ENCODE measurements at regions not wholly inside any gene's neighbourhood (a gene's known extent, or its start where the extent isn't known, plus 50 kb on each side); places are given as distances from the start of the nearest gene placed in this dataset.

DNA sequence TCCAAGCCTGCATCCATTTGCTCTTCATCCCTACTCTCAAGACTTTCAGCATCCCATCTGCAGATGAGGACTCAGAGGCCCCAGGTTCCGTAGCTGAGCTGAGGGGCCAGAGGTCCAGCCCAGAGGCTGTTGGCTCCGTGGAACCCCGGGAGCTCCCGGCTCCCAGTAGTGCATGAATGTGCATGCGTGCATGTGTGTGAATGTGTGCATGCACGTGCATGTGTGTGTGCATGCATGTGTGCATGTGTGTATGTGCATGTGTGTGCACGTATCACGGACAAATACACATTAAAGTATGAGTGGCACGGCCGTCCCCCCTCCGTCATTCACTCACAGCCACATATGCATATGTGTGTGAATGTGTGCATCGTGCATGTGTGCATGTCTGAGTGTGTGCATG is 149.9 kb downstream of the KIF26A start:
- TF ChIP-seq, protein P1, sequence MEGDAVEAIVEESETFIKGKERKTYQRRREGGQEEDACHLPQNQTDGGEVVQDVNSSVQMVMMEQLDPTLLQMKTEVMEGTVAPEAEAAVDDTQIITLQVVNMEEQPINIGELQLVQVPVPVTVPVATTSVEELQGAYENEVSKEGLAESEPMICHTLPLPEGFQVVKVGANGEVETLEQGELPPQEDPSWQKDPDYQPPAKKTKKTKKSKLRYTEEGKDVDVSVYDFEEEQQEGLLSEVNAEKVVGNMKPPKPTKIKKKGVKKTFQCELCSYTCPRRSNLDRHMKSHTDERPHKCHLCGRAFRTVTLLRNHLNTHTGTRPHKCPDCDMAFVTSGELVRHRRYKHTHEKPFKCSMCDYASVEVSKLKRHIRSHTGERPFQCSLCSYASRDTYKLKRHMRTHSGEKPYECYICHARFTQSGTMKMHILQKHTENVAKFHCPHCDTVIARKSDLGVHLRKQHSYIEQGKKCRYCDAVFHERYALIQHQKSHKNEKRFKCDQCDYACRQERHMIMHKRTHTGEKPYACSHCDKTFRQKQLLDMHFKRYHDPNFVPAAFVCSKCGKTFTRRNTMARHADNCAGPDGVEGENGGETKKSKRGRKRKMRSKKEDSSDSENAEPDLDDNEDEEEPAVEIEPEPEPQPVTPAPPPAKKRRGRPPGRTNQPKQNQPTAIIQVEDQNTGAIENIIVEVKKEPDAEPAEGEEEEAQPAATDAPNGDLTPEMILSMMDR (IDR thresholded peaks at IDR 0.05) = no peak
- TF ChIP-seq POLR2AphosphoS5 (IDR thresholded peaks at IDR 0.05) (no peak), POLR2A (IDR thresholded peaks at IDR 0.05) (no peak)
